GM12874 (cell line): ENCODE measurements at regions not wholly inside any gene's neighbourhood (a gene's known extent, or its start where the extent isn't known, plus 50 kb on each side); places are given as distances from the start of the nearest gene placed in this dataset.

Source experiments
- TF ChIP-seq, protein P1 (sequence below): IDR thresholded peaks from 2 replicates; pipeline ENCODE4 v1.5.1; 2011; ENCODE audit warnings: low read depth, mild to moderate bottlenecking, control low read depth, low read length, moderate library complexity; ENCODE audit not compliant: insufficient read depth

DNA sequence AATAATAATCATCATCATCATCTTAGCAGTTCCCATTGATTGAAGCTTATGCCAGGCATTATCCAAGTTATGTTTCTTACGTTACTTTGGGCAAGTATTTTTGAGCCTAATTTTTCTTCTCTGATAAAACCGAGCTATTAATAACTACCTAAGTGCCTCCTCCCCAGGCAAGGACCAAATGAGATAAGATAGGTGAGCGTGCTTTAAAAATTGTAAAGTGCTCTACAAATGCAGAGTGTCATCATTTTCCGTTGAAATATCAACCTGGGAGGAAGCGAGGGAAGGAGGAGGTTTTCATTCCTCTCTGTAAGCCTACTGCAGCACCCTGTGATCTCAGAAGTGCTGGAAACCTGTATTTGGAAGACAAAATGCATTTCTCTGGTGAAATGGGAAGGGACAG lies 96.7 kb upstream of the MITF start:
- TF ChIP-seq, protein P1, sequence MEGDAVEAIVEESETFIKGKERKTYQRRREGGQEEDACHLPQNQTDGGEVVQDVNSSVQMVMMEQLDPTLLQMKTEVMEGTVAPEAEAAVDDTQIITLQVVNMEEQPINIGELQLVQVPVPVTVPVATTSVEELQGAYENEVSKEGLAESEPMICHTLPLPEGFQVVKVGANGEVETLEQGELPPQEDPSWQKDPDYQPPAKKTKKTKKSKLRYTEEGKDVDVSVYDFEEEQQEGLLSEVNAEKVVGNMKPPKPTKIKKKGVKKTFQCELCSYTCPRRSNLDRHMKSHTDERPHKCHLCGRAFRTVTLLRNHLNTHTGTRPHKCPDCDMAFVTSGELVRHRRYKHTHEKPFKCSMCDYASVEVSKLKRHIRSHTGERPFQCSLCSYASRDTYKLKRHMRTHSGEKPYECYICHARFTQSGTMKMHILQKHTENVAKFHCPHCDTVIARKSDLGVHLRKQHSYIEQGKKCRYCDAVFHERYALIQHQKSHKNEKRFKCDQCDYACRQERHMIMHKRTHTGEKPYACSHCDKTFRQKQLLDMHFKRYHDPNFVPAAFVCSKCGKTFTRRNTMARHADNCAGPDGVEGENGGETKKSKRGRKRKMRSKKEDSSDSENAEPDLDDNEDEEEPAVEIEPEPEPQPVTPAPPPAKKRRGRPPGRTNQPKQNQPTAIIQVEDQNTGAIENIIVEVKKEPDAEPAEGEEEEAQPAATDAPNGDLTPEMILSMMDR: no peak

DNA sequence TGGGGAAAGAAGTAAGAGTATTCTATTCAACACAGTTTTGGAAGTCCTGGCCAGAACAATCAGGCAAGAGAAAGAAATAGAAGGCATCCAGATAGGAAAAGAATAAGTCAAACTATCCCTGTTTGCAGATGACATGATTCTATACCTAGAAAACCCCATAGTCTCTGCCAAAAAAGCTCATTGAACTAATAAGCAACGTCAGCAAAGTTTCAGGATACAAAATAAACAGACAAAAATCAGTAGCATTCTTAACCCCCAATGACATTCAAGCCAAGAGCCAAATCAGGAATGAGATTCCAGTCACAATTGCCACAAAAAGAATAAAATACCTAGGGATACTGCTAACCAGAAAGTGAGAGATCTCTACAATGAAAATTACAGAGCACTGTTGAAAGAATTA lies 99.4 kb upstream of the MITF start:
- TF ChIP-seq, protein P1: no peak

DNA sequence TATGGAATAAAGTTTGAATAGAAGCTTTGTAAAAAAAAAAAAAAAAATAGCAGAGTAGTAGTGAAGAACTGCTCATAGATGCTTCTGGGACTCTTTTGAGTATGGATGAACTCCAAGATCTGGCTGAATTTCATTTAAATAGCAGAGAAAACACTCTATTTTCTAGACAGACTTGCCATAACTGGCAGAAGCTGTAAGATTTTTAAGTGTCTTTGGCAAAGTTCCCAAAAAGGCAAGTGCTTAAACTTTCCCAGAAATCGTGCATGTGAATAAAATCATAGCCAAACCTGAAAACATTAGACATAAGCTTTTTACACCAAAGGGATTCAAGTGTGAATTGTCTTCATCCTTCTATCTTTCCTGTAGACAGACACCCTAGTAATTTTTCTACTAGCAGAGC lies 110.3 kb upstream of the MITF start:
- TF ChIP-seq, protein P1: no peak

DNA sequence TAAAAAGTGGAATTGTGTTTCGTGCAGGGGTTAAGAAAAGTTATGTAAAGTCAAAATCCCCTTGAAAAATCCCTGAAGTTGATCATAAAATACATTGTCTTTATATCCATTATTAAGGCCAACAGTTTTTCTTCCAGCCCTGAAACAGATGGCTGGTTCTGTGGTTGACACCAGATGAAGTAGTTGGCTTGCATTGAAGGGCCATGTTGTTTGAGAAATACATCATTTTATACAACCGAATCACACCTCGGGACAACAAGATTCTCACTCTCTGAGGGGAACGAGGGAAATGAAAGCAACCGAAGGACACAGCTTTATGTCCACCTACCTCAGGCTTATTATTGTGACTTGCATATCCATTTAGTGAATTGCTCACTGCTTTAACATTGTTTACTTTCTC lies 126.0 kb upstream of the MITF start:
- TF ChIP-seq, protein P1: no peak

DNA sequence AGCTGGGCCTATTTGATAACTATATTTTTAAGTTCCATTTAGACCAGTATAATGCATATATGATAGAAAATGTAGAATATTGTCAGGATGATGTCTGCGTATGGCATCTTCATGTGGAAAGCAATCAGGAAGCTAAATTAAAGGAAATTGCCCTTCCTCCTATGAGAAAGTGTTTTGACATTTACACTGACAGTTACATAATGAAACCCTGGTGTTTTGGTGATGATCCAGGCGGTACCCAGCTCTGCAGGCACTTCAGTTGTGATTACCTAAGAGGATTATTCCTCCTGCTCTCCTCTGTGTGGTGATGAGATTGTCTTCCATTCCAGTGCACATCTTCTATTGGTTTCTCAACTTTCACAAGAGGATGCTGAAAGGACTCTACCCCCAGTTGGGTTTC lies 126.5 kb upstream of the MITF start:
- TF ChIP-seq, protein P1: no peak

DNA sequence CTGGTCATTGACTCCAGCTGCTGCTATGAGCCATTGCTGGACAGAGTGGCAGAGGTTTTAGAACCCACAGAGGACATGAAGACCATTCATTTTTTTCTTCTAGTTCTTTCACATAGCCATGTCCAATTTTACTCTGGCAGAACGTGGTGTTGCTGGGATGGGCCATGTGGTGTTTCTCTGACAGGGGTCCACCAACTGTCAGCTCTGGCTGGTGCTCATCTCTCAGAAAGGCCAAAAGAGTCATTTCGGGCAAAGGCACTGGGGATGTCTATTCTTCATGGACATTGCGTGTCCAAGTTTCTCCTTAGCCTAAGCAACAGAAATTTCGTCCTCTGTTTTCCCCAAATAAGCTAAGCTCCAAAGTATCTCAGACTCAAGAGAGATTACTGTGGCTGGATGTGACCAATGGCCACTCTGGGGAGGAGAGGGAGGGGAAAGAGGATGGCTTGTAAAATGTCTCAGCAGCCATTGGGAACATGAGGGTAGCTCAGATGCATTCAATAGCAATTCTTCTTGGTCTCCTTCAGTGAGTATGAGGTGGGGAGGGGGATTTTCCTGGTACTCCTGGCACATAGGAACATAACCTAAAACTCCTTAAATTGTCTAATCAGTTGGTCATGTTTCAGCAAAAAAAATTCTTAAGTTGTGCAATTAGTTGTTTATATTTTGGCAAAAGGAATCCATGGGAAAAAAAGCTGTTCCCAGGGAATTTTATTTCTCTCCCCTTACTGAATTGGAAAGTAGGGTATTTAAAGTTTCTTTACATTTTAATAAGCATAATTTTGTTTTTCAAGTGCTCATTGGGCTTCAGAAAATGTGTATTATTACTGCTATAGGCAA lies 131.6 kb upstream of the MITF start:
- TF ChIP-seq, protein P1: no peak

DNA sequence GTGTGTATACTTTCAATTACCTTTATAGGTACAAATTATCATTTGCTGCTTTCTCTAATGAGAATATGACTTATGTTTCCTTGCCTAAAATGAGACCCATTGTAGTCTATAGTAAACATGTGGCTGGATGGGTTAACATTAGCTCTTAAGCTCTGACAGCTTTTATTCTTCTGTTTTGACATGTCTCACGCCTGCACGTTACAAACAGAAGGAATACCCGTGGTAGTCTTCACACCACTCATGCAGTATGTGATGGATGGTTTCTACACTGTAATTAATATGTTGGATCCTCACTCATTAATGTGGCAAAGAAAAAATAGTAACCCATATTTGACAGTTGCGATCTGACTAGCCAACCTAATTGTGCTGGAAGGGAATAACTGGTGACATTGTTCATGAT lies 133.4 kb upstream of the MITF start:
- TF ChIP-seq, protein P1: no peak
